ENCODE measurements at regions not wholly inside any gene's neighbourhood (a gene's known extent, or its start where the extent isn't known, plus 50 kb on each side); places are given as distances from the start of the nearest gene placed in this dataset.

- no peak overlapping the region for H3K4me3 ChIP-seq (ENCODE audit: low read length)
- DNase-seq (ENCODE audit: low read depth) = no peak
- no peak for TF ChIP-seq CTCF (conservative IDR thresholded peaks at IDR 0.05; ENCODE audit: low read depth, low read length)
These were observed 423.3 kb upstream of the MAF start for GRCh38 chr16:80023865-80024264.

- no peak for DNase-seq (ENCODE audit: low read depth)
- no peak for TF ChIP-seq CTCF (conservative IDR thresholded peaks at IDR 0.05; ENCODE audit: low read depth, low read length)
- H3K4me3 ChIP-seq (ENCODE audit: low read length) = no peak overlapping the region
These were observed 418.9 kb upstream of the MAF start for GRCh38 chr16:80019395-80019794.

GRCh38 chr16:80018466-80018865, 417.9 kb upstream of the MAF start:
- TF ChIP-seq CTCF (conservative IDR thresholded peaks at IDR 0.05; ENCODE audit: low read depth, low read length) = no peak
- DNase-seq (ENCODE audit: low read depth) = no peak
- H3K4me3 ChIP-seq (ENCODE audit: low read length) = no peak overlapping the region

- no peak for DNase-seq (ENCODE audit: low read depth)
- no peak for TF ChIP-seq CTCF (conservative IDR thresholded peaks at IDR 0.05; ENCODE audit: low read depth, low read length)
- H3K4me3 ChIP-seq (ENCODE audit: low read length) = no peak overlapping the region
These were observed 416.3 kb upstream of the MAF start for GRCh38 chr16:80016731-80017326.

GRCh38 chr16:80015566-80015965, 415.0 kb upstream of the MAF start:
- no peak for DNase-seq (ENCODE audit: low read depth)
- TF ChIP-seq CTCF (conservative IDR thresholded peaks at IDR 0.05; ENCODE audit: low read depth, low read length) = no peak
- H3K4me3 ChIP-seq (ENCODE audit: low read length) = no peak overlapping the region

GRCh38 chr16:80014241-80014939, 413.9 kb upstream of the MAF start:
- no peak for DNase-seq (ENCODE audit: low read depth)
- no peak for TF ChIP-seq CTCF (conservative IDR thresholded peaks at IDR 0.05; ENCODE audit: low read depth, low read length)
- H3K4me3 ChIP-seq (ENCODE audit: low read length) = no peak overlapping the region

- no peak for DNase-seq (ENCODE audit: low read depth)
- no peak overlapping the region for H3K4me3 ChIP-seq (ENCODE audit: low read length)
- TF ChIP-seq CTCF (conservative IDR thresholded peaks at IDR 0.05; ENCODE audit: low read depth, low read length) = no peak
These were observed 412.0 kb upstream of the MAF start for GRCh38 chr16:80012586-80012985.

All from retinal pigment epithelial cell (primary cell).